HG02885 (cell line): ENCODE measurements at regions not wholly inside any gene's neighbourhood (a gene's known extent, or its start where the extent isn't known, plus 50 kb on each side); places are given as distances from the start of the nearest gene placed in this dataset.

ENCODE experiments used
- ATAC-seq: cut with Tn5 transposase; IDR thresholded peaks from one replicate; pipeline ENCODE4 v1.9.1; 2021; ENCODE audit warnings: mild to moderate bottlenecking; ENCODE audit not compliant: unreplicated experiment, poor library complexity

DNA sequence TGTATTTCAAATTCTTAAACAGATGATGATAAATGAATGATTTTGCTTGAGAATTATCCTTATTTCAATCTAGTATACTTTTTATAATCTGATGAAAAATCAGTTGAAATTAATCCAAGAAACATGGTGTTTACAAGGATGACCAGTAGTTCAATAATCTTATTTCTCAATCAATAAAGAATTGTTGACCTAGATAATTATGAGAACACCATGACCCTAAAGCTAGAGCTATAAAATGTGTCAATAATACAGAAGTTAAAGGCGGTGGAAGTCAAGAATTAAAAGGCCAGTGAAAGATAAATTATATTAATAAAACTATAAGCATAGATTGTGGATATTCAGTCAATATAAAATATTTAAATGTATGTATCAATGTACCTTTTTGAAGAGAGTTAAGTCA is 667.4 kb upstream of the GCFC2 start:
- ATAC-seq: no peak

- ATAC-seq: no peak
Measured at GRCh38 chr2:76341439-76341838, 630.7 kb upstream of the GCFC2 start.

DNA sequence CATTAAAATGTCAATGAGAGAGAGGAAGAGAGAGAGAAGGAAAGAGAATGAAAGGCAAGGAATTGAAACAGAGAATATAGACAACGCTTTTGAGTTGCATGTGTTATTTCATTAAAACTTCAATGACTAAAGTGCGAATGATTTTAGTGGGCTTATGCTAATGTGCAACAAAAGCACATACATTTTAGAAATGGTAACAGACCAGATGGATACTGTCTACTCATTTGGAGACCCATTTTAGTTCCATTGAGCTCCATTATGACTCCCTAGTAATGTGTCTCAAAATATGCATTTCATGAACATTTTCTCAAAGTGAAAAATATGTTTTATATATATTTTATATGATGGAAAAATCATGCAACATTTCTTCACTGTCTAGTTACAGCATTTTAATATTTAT is 622.2 kb upstream of the GCFC2 start:
- ATAC-seq: no peak

DNA sequence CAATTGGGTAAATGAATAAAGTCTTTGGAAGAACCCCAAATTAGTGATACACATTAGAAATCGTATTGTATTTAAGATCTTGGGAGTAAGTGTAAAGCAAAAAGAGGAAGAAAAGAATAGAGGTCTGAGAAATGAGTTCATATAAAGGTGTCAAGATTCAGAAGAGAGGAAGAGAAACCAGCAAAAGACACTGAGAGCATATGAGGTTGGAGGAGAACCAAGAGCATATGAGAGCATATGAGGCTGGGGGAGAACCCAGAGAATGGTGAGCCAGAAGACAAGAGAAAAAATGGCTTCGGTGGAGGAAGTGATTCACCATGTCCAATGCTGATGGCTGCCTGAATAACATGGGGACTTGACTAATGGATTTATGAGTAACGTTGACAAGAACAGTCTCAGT is 620.1 kb upstream of the GCFC2 start:
- ATAC-seq: no peak

DNA sequence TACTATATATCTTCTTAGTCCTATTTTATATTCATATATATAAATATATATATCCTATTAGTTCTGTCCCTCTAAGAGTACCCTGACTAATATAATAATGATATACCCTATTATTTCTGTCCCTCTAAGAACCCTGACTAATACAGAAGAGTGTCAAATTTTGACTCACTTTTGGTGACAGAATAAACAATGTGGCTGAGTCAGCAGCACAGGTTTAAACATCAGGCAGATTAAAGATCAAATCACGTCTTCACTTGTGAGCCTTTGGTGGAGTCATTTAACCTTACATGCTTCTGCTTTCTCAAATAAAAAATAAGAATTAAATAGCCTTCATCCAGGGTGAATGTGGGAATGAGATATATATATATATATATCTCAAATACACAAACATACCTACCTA is 615.9 kb upstream of the GCFC2 start:
- ATAC-seq: no peak

- no peak for ATAC-seq
Measured at GRCh38 chr2:76323381-76323780, 612.7 kb upstream of the GCFC2 start.

- ATAC-seq: no peak
Measured at GRCh38 chr2:76320716-76321115, 610.0 kb upstream of the GCFC2 start.

- no peak for ATAC-seq
Measured at GRCh38 chr2:76318848-76319360, 608.2 kb upstream of the GCFC2 start.

GRCh38 chr2:76316691-76317090 is 606.0 kb upstream of the GCFC2 start:
- no peak for ATAC-seq

- ATAC-seq: no peak
Measured at GRCh38 chr2:76314271-76315020, 603.7 kb upstream of the GCFC2 start.

DNA sequence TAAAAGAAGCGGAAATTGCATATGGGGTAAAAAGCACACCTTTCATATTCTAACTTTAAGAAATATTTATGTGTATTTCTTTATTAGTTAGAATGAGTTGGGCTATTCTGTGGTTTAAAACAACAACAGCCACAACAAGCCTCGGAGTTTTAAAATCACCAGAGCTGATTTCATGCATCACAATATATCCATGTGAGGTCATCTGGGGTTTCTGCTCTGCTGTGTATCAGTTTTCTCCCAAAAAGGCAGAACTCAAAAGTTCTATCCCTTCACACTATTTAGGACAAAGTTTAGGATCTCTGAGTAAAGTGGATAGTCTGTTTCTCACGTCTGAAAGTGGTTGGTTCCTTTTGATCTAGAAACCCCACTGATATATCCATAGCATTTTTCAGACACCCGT is 601.5 kb upstream of the GCFC2 start:
- ATAC-seq: no peak

DNA sequence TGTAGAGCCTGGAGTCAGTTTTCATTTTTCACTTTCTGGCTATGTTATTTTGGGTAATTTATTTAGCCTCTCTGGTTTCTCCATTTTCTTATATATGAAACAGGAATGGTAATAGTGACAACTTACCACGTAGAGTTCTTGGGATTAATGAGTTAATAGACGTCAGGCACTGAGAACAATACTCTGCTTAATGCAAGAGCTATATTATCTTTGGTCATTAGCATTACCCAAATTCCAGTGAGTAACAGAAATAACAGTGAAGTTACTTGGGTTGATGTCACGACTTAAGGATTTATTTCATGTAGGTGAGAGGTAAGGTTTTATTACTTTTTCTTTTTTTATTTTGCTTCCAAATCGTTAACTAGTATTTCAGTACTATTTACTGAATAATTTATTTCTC is 601.0 kb upstream of the GCFC2 start:
- no peak for ATAC-seq

DNA sequence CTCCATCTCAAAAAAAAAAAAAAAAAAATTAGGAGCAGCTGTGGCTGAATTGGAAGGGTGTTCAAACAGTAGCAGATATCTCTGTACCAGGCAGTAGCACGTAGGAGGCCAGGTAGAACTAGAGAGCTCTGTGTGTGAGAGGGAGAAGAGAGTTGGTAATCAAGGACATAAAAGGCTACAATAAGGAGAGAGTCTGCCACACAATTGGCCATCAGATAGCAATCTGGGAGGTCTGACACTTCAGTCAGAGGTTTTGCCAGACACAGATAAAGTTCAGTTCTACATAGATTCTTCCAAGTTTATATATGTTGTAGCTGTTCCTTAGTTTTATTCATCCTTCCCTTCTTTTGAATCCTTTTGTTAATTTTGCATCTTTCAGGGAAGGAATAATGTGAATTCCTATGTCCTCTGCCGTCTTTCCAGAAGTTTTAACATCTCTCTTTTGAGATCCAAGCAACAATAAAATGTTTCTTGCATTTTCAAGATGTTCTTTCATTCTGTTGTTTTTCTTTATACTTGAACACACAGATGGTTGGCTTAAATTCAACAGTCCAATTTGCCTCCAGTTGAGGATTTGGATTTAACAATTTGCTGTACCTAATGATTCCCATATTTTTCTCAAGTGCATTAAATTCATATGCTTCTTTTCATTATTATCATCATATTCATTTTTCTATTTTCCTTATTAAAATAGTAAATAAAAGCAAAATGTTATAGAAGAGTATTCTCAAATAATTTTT is 600.3 kb upstream of the GCFC2 start:
- ATAC-seq: no peak

GRCh38 chr2:76307495-76307894 is 596.8 kb upstream of the GCFC2 start:
- ATAC-seq: no peak

DNA sequence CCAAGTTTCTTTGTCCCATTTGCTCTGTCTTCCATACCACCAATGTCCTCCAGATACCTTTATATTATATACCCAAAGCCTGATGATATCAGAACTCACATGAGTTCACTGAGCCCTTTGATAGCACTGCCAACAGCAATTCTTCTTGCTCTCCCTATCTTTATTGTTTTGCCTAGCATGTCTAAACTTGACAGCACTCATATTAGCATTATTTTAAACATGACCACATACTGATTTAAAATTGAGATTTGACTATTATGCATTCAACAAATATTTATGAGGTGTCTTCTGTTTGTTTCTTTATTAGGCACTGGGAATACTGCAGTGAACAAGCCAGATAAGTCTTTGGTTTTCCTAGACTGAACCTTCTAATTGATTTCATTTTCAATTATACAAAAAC is 587.3 kb upstream of the GCFC2 start:
- ATAC-seq: no peak

- ATAC-seq: no peak
Measured at GRCh38 chr2:76296438-76296837, 585.7 kb upstream of the GCFC2 start.

DNA sequence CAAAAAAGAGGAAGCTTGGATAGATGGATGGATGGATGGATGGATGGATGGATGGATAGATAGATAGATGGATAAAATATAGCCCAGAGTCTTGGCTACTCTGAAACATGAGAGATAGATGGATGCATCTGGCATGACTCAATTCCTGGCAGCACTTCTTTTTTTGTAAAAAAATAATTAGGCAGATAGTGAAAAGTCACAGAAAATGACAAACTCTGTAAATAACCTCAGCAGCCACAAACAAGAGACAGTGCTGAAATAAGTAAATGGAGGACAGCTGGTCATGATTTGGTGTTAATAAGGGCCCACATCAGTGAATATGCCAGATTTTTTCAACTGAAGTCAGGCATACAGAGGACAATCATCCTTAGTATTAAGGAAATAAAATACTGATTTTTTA is 585.0 kb upstream of the GCFC2 start:
- no peak for ATAC-seq

GRCh38 chr2:76288598-76288997 is 577.9 kb upstream of the GCFC2 start:
- no peak for ATAC-seq

GRCh38 chr2:76288146-76288545 is 577.4 kb upstream of the GCFC2 start:
- no peak for ATAC-seq

DNA sequence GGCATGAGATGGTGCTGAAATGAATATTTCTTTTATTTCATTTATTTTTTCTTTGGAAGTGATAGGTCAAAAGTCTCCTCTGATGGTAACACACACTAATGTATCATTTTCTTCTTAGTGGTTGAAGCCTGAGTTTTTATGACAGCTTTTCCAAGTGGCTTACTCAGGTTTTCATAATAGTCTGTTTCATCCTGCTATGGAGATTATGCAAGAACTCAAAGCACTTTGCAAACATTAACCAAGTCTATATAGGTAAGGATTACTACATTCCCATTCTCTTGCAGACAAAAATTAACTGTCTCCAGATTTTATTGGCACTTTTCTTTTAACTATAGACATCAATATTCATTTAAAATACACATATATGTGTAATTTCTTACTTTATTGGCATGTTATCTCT is 572.6 kb upstream of the GCFC2 start:
- no peak for ATAC-seq

DNA sequence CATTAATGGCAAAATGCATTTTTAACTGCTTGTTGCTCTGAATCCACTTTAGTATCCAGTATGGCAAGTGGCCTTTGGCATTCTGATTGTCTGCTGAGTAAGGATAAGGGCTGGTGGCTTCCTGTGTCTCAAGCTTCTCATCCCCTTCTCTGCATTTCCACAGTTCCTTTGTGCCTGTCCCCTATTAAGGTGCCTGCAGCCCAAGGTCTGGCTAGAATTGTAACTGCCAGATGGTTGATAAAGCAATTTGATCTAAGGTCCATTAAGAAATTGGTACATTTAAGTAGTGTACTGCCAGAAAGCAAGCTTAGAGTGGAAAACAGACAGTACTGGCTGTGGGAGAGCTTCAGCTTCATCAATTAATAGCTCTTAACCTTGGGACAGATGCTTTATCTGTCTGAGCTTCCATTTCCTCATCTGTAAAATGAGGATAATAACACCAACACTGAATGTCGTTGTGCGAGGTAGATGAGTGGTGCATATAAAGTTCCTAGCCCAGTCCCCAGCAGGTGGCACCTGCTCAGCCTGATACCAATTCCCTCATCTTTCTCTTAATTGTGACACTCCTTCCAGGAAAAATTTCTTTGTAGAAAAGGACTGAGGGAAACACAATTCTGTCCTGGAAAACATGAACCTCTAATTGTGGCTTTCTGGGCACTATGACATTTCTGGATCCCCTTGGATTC is 570.6 kb upstream of the GCFC2 start:
- ATAC-seq: no peak
